MCF 10A (cell line): ENCODE measurements at regions not wholly inside any gene's neighbourhood (a gene's known extent, or its start where the extent isn't known, plus 50 kb on each side); places are given as distances from the start of the nearest gene placed in this dataset.
"Not testable (repeated sequence)": the region's sequence is repeated elsewhere in the genome, so short reads cannot be mapped to it uniquely, and the experiment has no call there.

ENCODE experiments used
- BruUV-seq: library from RNA; stranded (reverse); fragments of 400-500 nt; replicated peaks from 2 replicates; lab custom pipeline; 2021; lab: Mats Ljungman, UMichigan
- CTCF ChIA-PET: fragments of 300-600 bp; sonication (Branson Sonifier 250); formaldehyde crosslinking; extraction: SDS; loops from one replicate; lab custom pipeline; 2021; ENCODE audit warnings: antibody characterized with exemption, inconsistent platforms; lab: Yijun Ruan, JAX
- POLR2A ChIA-PET: fragments of 300-600, 350-650 bp; sonication (Branson Sonifier 250); formaldehyde crosslinking; extraction: SDS; loops from one replicate; lab custom pipeline; 2020; ENCODE audit warnings: antibody characterized with exemption, inconsistent platforms; lab: Yijun Ruan, JAX
- DNase-seq: peaks from one replicate; pipeline ENCODE4 v3.0.0-alpha.2; 2018; ENCODE audit not compliant: unreplicated experiment
- H3K27ac Mint-ChIP-seq: one replicate; pipeline ENCODE4 v1.8.0; 2022; ENCODE audit warnings: mild to moderate bottlenecking, low read depth, mixed read lengths; ENCODE audit not compliant: unreplicated experiment
- H3K27me3 Mint-ChIP-seq: one replicate; pipeline ENCODE4 v1.8.0; 2022; ENCODE audit warnings: mixed read lengths; ENCODE audit not compliant: insufficient read depth, unreplicated experiment
- H3K36me3 Mint-ChIP-seq: one replicate; pipeline ENCODE4 v1.8.0; 2022; ENCODE audit warnings: mild to moderate bottlenecking, moderate library complexity, mixed read lengths; ENCODE audit not compliant: insufficient read depth, unreplicated experiment
- H3K4me1 Mint-ChIP-seq: one replicate; pipeline ENCODE4 v1.8.0; 2022; ENCODE audit warnings: mixed read lengths; ENCODE audit not compliant: insufficient read depth, unreplicated experiment
- H3K4me3 Mint-ChIP-seq: one replicate; pipeline ENCODE4 v1.8.0; 2022; ENCODE audit warnings: mild to moderate bottlenecking, moderate library complexity, mixed read lengths; ENCODE audit not compliant: unreplicated experiment
- H3K9me3 Mint-ChIP-seq: one replicate; pipeline ENCODE4 v1.8.0; 2022; ENCODE audit warnings: mixed read lengths; ENCODE audit not compliant: unreplicated experiment
- intact Hi-C: fragments of 100-400 bp; cut with micrococcal nuclease; formaldehyde crosslinking; loops from 2 replicates; pipeline ENCODE4 v1.14.1; 2022
- TF ChIP-seq, protein P1 (sequence below): fragments of 200-600 bp; IDR thresholded peaks from one replicate; pipeline ENCODE4 v1.8.0; 2022; ENCODE audit warnings: antibody characterized with exemption, mild to moderate bottlenecking; ENCODE audit not compliant: unreplicated experiment

DNA sequence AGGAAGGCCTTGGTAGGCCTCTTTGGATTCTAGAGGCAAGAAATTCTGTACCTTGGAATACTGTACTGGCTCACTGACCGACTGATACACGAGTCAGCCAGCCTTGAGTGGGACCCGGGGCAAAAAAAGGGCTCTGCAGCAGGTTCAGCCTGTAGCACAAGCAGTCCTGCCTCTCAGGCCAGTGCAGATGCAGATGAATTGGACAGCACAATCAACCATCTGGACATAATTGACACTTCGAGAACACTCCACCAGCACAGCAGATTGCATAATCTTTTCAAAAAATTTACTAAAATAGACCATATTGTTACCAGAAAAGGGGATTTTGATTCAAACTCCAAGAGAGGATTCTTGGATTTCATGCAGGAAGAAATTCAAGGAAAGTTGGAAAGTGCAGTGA, 241.6 kb downstream of the RPIA start:
- no peaks in the 10 kb centered on the region for H3K9me3 Mint-ChIP-seq
- intact Hi-C loops = no loop called here
- no peak overlapping the region for H3K4me3 Mint-ChIP-seq
- no TSS peak for BruUV-seq
- ChIA-PET CTCF (interaction anchor here (0.8 kb wide), 1 partner anchor 57 kb away, joined by 3 read pairs; no protein-coding TSS in a partner anchor), POLR2A (no interaction called here)
- TF ChIP-seq, protein P1, sequence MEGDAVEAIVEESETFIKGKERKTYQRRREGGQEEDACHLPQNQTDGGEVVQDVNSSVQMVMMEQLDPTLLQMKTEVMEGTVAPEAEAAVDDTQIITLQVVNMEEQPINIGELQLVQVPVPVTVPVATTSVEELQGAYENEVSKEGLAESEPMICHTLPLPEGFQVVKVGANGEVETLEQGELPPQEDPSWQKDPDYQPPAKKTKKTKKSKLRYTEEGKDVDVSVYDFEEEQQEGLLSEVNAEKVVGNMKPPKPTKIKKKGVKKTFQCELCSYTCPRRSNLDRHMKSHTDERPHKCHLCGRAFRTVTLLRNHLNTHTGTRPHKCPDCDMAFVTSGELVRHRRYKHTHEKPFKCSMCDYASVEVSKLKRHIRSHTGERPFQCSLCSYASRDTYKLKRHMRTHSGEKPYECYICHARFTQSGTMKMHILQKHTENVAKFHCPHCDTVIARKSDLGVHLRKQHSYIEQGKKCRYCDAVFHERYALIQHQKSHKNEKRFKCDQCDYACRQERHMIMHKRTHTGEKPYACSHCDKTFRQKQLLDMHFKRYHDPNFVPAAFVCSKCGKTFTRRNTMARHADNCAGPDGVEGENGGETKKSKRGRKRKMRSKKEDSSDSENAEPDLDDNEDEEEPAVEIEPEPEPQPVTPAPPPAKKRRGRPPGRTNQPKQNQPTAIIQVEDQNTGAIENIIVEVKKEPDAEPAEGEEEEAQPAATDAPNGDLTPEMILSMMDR = no peak
- no peaks in the 10 kb centered on the region for H3K36me3 Mint-ChIP-seq
- H3K27ac Mint-ChIP-seq = no peak overlapping the region
- DNase-seq = no peak
- no peaks in the 10 kb centered on the region for H3K4me1 Mint-ChIP-seq
- peaks cover 53% of the 10 kb centered on the region for H3K27me3 Mint-ChIP-seq

DNA sequence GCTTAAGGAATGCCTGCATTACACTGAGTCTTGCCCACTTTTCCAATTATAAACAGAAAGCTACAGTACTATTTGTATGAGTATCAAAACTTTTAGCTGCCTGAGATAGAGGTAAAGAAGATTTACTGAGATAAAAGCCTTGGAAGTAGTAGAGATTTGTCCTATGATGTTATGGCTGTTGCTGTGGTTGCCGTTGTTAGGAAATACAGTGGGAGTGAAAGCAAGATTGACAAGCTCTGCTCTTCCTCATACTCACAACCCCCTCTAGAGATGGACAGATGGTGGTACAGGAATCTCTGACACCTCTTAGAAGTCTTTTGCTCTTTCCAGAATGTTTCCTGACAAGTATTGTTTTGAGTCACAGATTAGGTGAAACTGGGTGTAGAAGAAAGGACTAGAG, 242.5 kb downstream of the RPIA start:
- no peaks in the 10 kb centered on the region for H3K4me1 Mint-ChIP-seq
- no peak overlapping the region for H3K4me3 Mint-ChIP-seq
- ChIA-PET CTCF (interaction anchor here (0.8 kb wide), 2 partner anchors 58 to 59 kb away, joined by 3 read pairs; no protein-coding TSS in a partner anchor), POLR2A (interaction anchor here (0.6 kb wide), 1 partner anchor 24 kb away, joined by 3 read pairs; no protein-coding TSS in a partner anchor)
- H3K36me3 Mint-ChIP-seq = no peaks in the 10 kb centered on the region
- BruUV-seq = no TSS peak
- no peaks in the 10 kb centered on the region for H3K9me3 Mint-ChIP-seq
- no peak overlapping the region for H3K27ac Mint-ChIP-seq
- peak; percentile 35 for DNase-seq
- intact Hi-C loops = no loop called here
- peaks cover 47% of the 10 kb centered on the region for H3K27me3 Mint-ChIP-seq
- TF ChIP-seq, protein P1 = no peak

DNA sequence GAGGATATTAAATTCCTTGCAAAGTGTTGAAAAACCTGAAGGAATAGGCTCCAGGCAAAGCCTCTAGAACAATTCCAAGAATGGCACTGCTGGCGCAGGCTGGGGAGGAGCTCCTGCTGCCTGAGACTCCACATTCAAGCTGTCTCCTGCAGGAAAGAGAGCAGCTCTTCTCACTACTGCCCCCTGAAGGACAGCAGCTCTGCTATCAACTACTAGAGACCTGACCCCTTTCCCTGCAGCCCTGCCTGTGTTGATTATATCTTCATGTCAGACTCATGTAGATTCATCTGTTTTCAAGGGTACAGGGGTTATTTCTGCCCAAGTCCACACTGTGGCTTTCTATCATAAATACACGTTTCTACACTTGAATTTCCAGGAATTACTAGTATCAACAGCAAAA, 249.7 kb downstream of the RPIA start:
- POLR2A ChIA-PET, H3K36me3 Mint-ChIP-seq, intact Hi-C loops, H3K4me1 Mint-ChIP-seq, H3K27ac Mint-ChIP-seq, H3K4me3 Mint-ChIP-seq, H3K9me3 Mint-ChIP-seq, BruUV-seq: not testable (repeated sequence)
- TF ChIP-seq, protein P1 = peak; percentile 12
- peak; percentile 44 for DNase-seq
- H3K27me3 Mint-ChIP-seq = peaks cover 12% of the 10 kb centered on the region
- CTCF ChIA-PET = interaction anchor here (1.7 kb wide), 1 partner anchor 9 kb away, joined by 4 read pairs; no protein-coding TSS in a partner anchor

DNA sequence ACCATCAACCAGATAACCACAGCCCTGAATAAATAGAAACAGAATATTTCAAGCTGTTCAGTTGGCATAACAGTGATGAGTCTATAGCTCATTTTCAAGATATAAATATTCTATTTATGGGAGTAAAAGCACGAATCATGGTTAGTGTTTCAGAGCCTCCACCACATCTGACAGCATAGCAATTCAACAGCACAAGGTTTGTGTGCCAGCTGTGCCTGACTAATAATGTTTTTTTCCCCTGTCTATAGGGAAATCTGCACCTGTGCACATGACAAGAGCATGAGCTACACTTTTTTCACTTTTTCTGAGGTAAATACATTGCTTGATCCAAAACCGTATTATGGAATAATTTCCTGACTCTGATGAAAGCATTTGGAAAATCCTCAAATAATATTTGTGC, 251.3 kb downstream of the RPIA start:
- Mint-ChIP-seq H3K4me1 (no peaks in the 10 kb centered on the region), H3K36me3 (no peaks in the 10 kb centered on the region), H3K27ac (no peak overlapping the region), H3K4me3 (no peak overlapping the region), H3K27me3 (peaks cover 22% of the 10 kb centered on the region), H3K9me3 (no peaks in the 10 kb centered on the region)
- no peak for DNase-seq
- ChIA-PET POLR2A (no interaction called here), CTCF (interaction anchor here (0.6 to 1.5 kb wide), 5 partner anchors 9 to 94 kb away, joined by 3 read pairs; no protein-coding TSS in a partner anchor)
- intact Hi-C loops = no loop called here
- TF ChIP-seq, protein P1 = no peak
- no TSS peak for BruUV-seq
